ENCODE measurements at regions not wholly inside any gene's neighbourhood (a gene's known extent, or its start where the extent isn't known, plus 50 kb on each side); places are given as distances from the start of the nearest gene placed in this dataset.

DNA sequence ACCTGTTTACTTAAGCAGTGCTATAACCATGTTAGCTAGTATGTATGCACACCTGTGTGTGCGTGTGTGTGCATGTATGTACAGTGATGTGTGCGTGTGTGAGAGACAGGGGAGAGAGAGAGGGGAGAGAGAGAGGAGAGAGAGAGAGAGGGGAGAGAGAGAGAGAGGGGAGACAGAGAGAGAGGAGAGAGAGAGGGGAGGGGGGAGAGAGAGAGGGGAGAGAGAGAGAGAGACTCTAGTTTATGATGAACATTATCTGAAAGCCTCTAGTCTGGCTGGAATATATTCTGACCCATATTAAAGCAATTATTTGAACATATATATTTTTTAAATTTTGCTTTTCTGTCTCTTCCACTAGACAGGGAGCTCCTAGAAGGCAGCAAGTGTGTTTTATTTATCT lies 117.5 kb upstream of the CPEB4 start:
- no peak overlapping the region for H2BK15ac ChIP-seq (ENCODE audit: low read length)
- no CpG with 5 or more reads among the region's 2 CpGs for WGBS, 2 donors (ENCODE audit: extremely low coverage in 2 of 2, insufficient read length in 2 of 2, insufficient replicate concordance in 1 of 2)
- no peak overlapping the region for H3K18ac ChIP-seq (ENCODE audit: low read length)
- no peaks in the 10 kb centered on the region for H3K36me3 ChIP-seq (replicated peaks in 1 of 2; ENCODE audit: control insufficient read depth in 2 of 2, insufficient read depth in 2 of 2, low read length in 2 of 2)
- no peak overlapping the region for H3K27ac ChIP-seq (replicated peaks; ENCODE audit: low read length)
- no peak overlapping the region for H2BK120ac ChIP-seq (ENCODE audit: low read depth, low read length)
- H3K9me3 ChIP-seq (replicated peaks in 1 of 2; ENCODE audit: control insufficient read depth in 2 of 2, insufficient read depth in 1 of 2, low read depth in 1 of 2, low read length in 2 of 2), result no peaks in the 10 kb centered on the region
- H3K23ac ChIP-seq (ENCODE audit: low read depth, low read length, poor library complexity), result no peak overlapping the region
- H3K79me1 ChIP-seq (ENCODE audit: low read depth, low read length), result no peaks in the 10 kb centered on the region
- no peak for DNase-seq (ENCODE audit: low spot score)
- H3K9ac ChIP-seq (ENCODE audit: low read depth, low read length, poor library complexity), result no peak overlapping the region
- H3K27me3 ChIP-seq (ENCODE audit: control insufficient read depth in 3 of 3, insufficient read depth in 3 of 3, low read depth in 1 of 3, low read length in 3 of 3), result peaks cover 0 to 4% (median 3%) of the 10 kb centered on the region in 3 experiments
- H2BK5ac ChIP-seq (ENCODE audit: low read length), result no peak overlapping the region
- H4K91ac ChIP-seq (ENCODE audit: low read depth, low read length, poor library complexity), result no peak overlapping the region
- H3K4me2 ChIP-seq (ENCODE audit: insufficient read depth, low read length, poor library complexity, severe bottlenecking), result no peak overlapping the region
- H3K4me3 ChIP-seq (ENCODE audit: low read length in 2 of 2), result no peak overlapping the region
- H2AK5ac ChIP-seq (ENCODE audit: low read depth, low read length), result no peak overlapping the region
- no peak overlapping the region for H3K4ac ChIP-seq (ENCODE audit: low read length)
- peak overlapping the region; percentile 61 for H2AFZ ChIP-seq (ENCODE audit: low read length)
- H3K4me1 ChIP-seq (ENCODE audit: control insufficient read depth in 2 of 2, insufficient read depth in 1 of 2, low read depth in 1 of 2, low read length in 2 of 2), result peaks cover 3 to 8% of the 10 kb centered on the region in 2 donors
- H3K14ac ChIP-seq (ENCODE audit: low read length), result no peak overlapping the region
- H4K8ac ChIP-seq (ENCODE audit: low read depth, low read length), result no peak overlapping the region
- H2BK12ac ChIP-seq (ENCODE audit: low read length), result no peak overlapping the region

GRCh38 chr5:173771121-173771724 lies 116.9 kb upstream of the CPEB4 start:
- H3K4me2 ChIP-seq (ENCODE audit: insufficient read depth, low read length, poor library complexity, severe bottlenecking), result no peak overlapping the region
- no peak for DNase-seq (ENCODE audit: low spot score)
- H3K36me3 ChIP-seq (replicated peaks in 1 of 2; ENCODE audit: control insufficient read depth in 2 of 2, insufficient read depth in 2 of 2, low read length in 2 of 2), result no peaks in the 10 kb centered on the region
- peak overlapping the region; percentile 68 for H3K18ac ChIP-seq (ENCODE audit: low read length)
- H3K9me3 ChIP-seq (replicated peaks in 1 of 2; ENCODE audit: control insufficient read depth in 2 of 2, insufficient read depth in 1 of 2, low read depth in 1 of 2, low read length in 2 of 2), result no peaks in the 10 kb centered on the region
- H2BK120ac ChIP-seq (ENCODE audit: low read depth, low read length), result no peak overlapping the region
- no peak overlapping the region for H3K14ac ChIP-seq (ENCODE audit: low read length)
- no CpG with 5 or more reads among the region's 24 CpGs for WGBS, 2 donors (ENCODE audit: extremely low coverage in 2 of 2, insufficient read length in 2 of 2, insufficient replicate concordance in 1 of 2)
- H3K4ac ChIP-seq (ENCODE audit: low read length), result no peak overlapping the region
- no peak overlapping the region for H4K8ac ChIP-seq (ENCODE audit: low read depth, low read length)
- no peak overlapping the region for H3K23ac ChIP-seq (ENCODE audit: low read depth, low read length, poor library complexity)
- H3K27ac ChIP-seq (replicated peaks; ENCODE audit: low read length), result no peak overlapping the region
- no peak overlapping the region for H2BK15ac ChIP-seq (ENCODE audit: low read length)
- H2BK12ac ChIP-seq (ENCODE audit: low read length), result no peak overlapping the region
- peak overlapping the region; percentile 61 for H2AFZ ChIP-seq (ENCODE audit: low read length)
- H3K4me3 ChIP-seq (ENCODE audit: low read length in 2 of 2), result no peak overlapping the region
- peak overlapping the region; percentile 27 for H3K9ac ChIP-seq (ENCODE audit: low read depth, low read length, poor library complexity)
- no peak overlapping the region for H2AK5ac ChIP-seq (ENCODE audit: low read depth, low read length)
- peaks cover 0 to 4% (median 3%) of the 10 kb centered on the region in 3 experiments for H3K27me3 ChIP-seq (ENCODE audit: control insufficient read depth in 3 of 3, insufficient read depth in 3 of 3, low read depth in 1 of 3, low read length in 3 of 3)
- no peaks in the 10 kb centered on the region for H3K79me1 ChIP-seq (ENCODE audit: low read depth, low read length)
- no peak overlapping the region for H4K91ac ChIP-seq (ENCODE audit: low read depth, low read length, poor library complexity)
- peaks cover 1 to 7% of the 10 kb centered on the region in 2 donors for H3K4me1 ChIP-seq (ENCODE audit: control insufficient read depth in 2 of 2, insufficient read depth in 1 of 2, low read depth in 1 of 2, low read length in 2 of 2)
- no peak overlapping the region for H2BK5ac ChIP-seq (ENCODE audit: low read length)

- Histone ChIP-seq H3K4me1 (ENCODE audit: control insufficient read depth in 2 of 2, insufficient read depth in 1 of 2, low read depth in 1 of 2, low read length in 2 of 2) (peaks cover 0 to 6% of the 10 kb centered on the region in 2 donors), H3K27me3 (ENCODE audit: control insufficient read depth in 3 of 3, insufficient read depth in 3 of 3, low read depth in 1 of 3, low read length in 3 of 3) (peaks cover 0 to 4% (median 3%) of the 10 kb centered on the region in 3 experiments)
- no CpG with 5 or more reads among the region's 11 CpGs for WGBS, 2 donors (ENCODE audit: extremely low coverage in 2 of 2, insufficient read length in 2 of 2, insufficient replicate concordance in 1 of 2)
Measured at GRCh38 chr5:173771725-173772383, 116.3 kb upstream of the CPEB4 start.

GRCh38 chr5:173772384-173773059 lies 115.6 kb upstream of the CPEB4 start:
- Histone ChIP-seq H3K23ac (ENCODE audit: low read depth, low read length, poor library complexity) (no peak overlapping the region), H4K91ac (ENCODE audit: low read depth, low read length, poor library complexity) (no peak overlapping the region), H4K8ac (ENCODE audit: low read depth, low read length) (no peak overlapping the region), H3K18ac (ENCODE audit: low read length) (no peak overlapping the region), H2BK120ac (ENCODE audit: low read depth, low read length) (no peak overlapping the region), H3K4ac (ENCODE audit: low read length) (no peak overlapping the region), H3K4me1 (ENCODE audit: control insufficient read depth in 2 of 2, insufficient read depth in 1 of 2, low read depth in 1 of 2, low read length in 2 of 2) (peaks cover 0 to 6% of the 10 kb centered on the region in 2 donors), H3K9me3 (replicated peaks in 1 of 2; ENCODE audit: control insufficient read depth in 2 of 2, insufficient read depth in 1 of 2, low read depth in 1 of 2, low read length in 2 of 2) (no peaks in the 10 kb centered on the region), H2BK12ac (ENCODE audit: low read length) (no peak overlapping the region), H3K79me1 (ENCODE audit: low read depth, low read length) (no peaks in the 10 kb centered on the region), H2AFZ (ENCODE audit: low read length) (no peak overlapping the region), H2BK5ac (ENCODE audit: low read length) (no peak overlapping the region), H3K14ac (ENCODE audit: low read length) (no peak overlapping the region), H3K27ac (replicated peaks; ENCODE audit: low read length) (no peak overlapping the region), H3K9ac (ENCODE audit: low read depth, low read length, poor library complexity) (no peak overlapping the region), H3K4me2 (ENCODE audit: insufficient read depth, low read length, poor library complexity, severe bottlenecking) (no peak overlapping the region), H2AK5ac (ENCODE audit: low read depth, low read length) (no peak overlapping the region), H3K4me3 (ENCODE audit: low read length in 2 of 2) (no peak overlapping the region), H3K27me3 (ENCODE audit: control insufficient read depth in 3 of 3, insufficient read depth in 3 of 3, low read depth in 1 of 3, low read length in 3 of 3) (peaks cover 0 to 4% (median 3%) of the 10 kb centered on the region in 3 experiments), H2BK15ac (ENCODE audit: low read length) (no peak overlapping the region), H3K36me3 (replicated peaks in 1 of 2; ENCODE audit: control insufficient read depth in 2 of 2, insufficient read depth in 2 of 2, low read length in 2 of 2) (no peaks in the 10 kb centered on the region)
- no peak for DNase-seq (ENCODE audit: low spot score)
- no CpG with 5 or more reads among the region's 9 CpGs for WGBS, 2 donors (ENCODE audit: extremely low coverage in 2 of 2, insufficient read length in 2 of 2, insufficient replicate concordance in 1 of 2)

More at GRCh38 chr5:173771725-173772383, 116.3 kb upstream of the CPEB4 start:
- no peak for DNase-seq (ENCODE audit: low spot score)
- Histone ChIP-seq H2AK5ac (ENCODE audit: low read depth, low read length) (no peak overlapping the region), H2BK120ac (ENCODE audit: low read depth, low read length) (no peak overlapping the region), H2BK5ac (ENCODE audit: low read length) (no peak overlapping the region), H2BK12ac (ENCODE audit: low read length) (no peak overlapping the region), H4K8ac (ENCODE audit: low read depth, low read length) (no peak overlapping the region), H3K4me3 (ENCODE audit: low read length in 2 of 2) (no peak overlapping the region), H2BK15ac (ENCODE audit: low read length) (no peak overlapping the region), H4K91ac (ENCODE audit: low read depth, low read length, poor library complexity) (no peak overlapping the region), H3K27ac (replicated peaks; ENCODE audit: low read length) (no peak overlapping the region), H3K14ac (ENCODE audit: low read length) (no peak overlapping the region), H3K18ac (ENCODE audit: low read length) (peak overlapping the region; percentile 68), H3K9me3 (replicated peaks in 1 of 2; ENCODE audit: control insufficient read depth in 2 of 2, insufficient read depth in 1 of 2, low read depth in 1 of 2, low read length in 2 of 2) (no peaks in the 10 kb centered on the region), H3K79me1 (ENCODE audit: low read depth, low read length) (no peaks in the 10 kb centered on the region), H3K36me3 (replicated peaks in 1 of 2; ENCODE audit: control insufficient read depth in 2 of 2, insufficient read depth in 2 of 2, low read length in 2 of 2) (no peaks in the 10 kb centered on the region), H3K4me2 (ENCODE audit: insufficient read depth, low read length, poor library complexity, severe bottlenecking) (no peak overlapping the region), H3K23ac (ENCODE audit: low read depth, low read length, poor library complexity) (no peak overlapping the region), H3K4ac (ENCODE audit: low read length) (no peak overlapping the region), H2AFZ (ENCODE audit: low read length) (no peak overlapping the region), H3K9ac (ENCODE audit: low read depth, low read length, poor library complexity) (no peak overlapping the region)
